NB4 (cell line): ENCODE measurements at regions not wholly inside any gene's neighbourhood (a gene's known extent, or its start where the extent isn't known, plus 50 kb on each side); places are given as distances from the start of the nearest gene placed in this dataset.
"Not testable (repeated sequence)": the region's sequence is repeated elsewhere in the genome, so short reads cannot be mapped to it uniquely, and the experiment has no call there.

Experiments used
- DNase-seq: peaks from one replicate; pipeline ENCODE4 v3.0.0; 2010; ENCODE audit warnings: low read depth
- H3K4me3 ChIP-seq: one replicate; pipeline ENCODE4 v1.5.1; 2011; ENCODE audit warnings: mild to moderate bottlenecking, low read depth, low read length, moderate library complexity
- MYC ChIP-seq: IDR thresholded peaks from 2 replicates; pipeline ENCODE4 v1.6.1; 2011; ENCODE audit warnings: low read depth, low read length
- POLR2A ChIP-seq: IDR thresholded peaks from 2 replicates; pipeline ENCODE4 v1.6.1; 2011; ENCODE audit warnings: mild to moderate bottlenecking; ENCODE audit not compliant: insufficient read length; ENCODE audit errors: extremely low read depth
- TF ChIP-seq, protein P1 (sequence below): IDR thresholded peaks from 2 replicates; pipeline ENCODE4 v1.6.1; 2011; ENCODE audit warnings: low read depth, low read length
- TF ChIP-seq, protein P2 (sequence below): IDR thresholded peaks from one replicate; pipeline ENCODE4 v1.5.1; 2012; ENCODE audit warnings: low read depth, low read length

DNA sequence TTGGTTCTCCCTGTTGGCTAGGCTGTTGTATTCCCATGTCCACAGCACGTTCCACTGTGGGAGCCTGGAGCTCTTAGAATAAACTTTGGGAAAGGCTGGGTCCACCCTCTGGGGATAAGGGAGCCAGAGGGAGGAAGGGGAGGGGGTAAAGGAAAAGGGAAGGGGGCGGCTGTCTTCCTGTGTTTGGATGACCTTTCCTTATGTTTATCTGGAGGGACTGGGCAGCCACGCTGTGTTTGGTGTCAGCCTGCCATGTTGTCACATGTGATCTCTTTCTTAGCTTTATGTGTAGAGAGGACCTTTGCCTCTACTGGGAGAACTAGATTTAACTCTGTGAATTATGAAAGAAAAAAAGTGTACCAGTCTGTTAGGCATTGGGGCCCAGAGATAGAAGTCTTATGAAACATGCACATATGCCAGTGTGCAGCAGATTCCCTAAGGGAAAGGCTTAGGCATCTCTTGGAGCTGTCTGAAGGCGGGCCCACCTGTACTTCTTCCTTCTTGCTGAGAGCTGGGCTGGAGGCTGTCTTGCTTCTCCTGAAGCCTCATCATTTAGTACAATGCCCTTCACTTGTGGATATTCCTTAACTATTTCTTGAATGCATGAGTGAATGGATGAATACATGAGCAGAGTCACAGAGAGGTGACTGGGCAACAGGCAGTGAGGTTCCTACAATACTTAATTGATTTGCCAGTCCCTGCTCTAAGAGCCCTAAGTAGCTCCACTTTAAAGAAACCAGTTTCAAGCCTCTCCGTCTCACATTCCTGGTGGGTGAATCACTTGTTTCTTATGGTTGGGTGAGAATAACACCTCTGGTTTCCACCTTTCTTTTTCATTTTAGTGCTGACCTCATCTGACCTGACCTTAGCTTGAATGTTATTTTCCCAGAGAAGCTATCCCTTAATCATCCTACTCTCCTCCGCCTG is 62.5 kb upstream of the ARHGAP29 start:
- no peak overlapping the region for H3K4me3 ChIP-seq
- TF ChIP-seq, protein P1, sequence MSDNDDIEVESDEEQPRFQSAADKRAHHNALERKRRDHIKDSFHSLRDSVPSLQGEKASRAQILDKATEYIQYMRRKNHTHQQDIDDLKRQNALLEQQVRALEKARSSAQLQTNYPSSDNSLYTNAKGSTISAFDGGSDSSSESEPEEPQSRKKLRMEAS, result no peak
- TF ChIP-seq, protein P2, sequence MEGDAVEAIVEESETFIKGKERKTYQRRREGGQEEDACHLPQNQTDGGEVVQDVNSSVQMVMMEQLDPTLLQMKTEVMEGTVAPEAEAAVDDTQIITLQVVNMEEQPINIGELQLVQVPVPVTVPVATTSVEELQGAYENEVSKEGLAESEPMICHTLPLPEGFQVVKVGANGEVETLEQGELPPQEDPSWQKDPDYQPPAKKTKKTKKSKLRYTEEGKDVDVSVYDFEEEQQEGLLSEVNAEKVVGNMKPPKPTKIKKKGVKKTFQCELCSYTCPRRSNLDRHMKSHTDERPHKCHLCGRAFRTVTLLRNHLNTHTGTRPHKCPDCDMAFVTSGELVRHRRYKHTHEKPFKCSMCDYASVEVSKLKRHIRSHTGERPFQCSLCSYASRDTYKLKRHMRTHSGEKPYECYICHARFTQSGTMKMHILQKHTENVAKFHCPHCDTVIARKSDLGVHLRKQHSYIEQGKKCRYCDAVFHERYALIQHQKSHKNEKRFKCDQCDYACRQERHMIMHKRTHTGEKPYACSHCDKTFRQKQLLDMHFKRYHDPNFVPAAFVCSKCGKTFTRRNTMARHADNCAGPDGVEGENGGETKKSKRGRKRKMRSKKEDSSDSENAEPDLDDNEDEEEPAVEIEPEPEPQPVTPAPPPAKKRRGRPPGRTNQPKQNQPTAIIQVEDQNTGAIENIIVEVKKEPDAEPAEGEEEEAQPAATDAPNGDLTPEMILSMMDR, result no peak
- TF ChIP-seq POLR2A (no peak), MYC (no peak)
- DNase-seq, result no peak

DNA sequence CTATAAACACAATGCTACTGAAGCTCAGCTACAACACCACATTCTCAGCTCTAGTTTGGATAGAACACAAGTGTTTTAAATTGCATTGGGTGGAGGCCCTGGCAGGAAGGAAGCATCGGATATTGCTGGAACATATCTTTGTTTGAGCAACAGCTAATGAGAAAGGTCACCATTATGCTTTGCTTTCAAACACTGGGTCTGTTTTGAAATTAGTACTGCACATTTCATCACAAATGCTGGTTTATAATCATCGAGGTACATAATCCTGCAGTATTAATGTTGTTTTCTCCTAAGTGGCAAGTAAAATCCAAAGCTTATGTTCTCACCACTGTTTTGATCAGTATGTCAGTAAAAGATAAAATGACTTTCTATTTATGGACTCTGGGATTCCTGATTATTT is 61.5 kb upstream of the ARHGAP29 start:
- TF ChIP-seq, protein P2, result no peak
- TF ChIP-seq POLR2A, result no peak
- no peak for TF ChIP-seq MYC
- TF ChIP-seq, protein P1, result no peak
- no peak for DNase-seq
- no peak overlapping the region for H3K4me3 ChIP-seq

DNA sequence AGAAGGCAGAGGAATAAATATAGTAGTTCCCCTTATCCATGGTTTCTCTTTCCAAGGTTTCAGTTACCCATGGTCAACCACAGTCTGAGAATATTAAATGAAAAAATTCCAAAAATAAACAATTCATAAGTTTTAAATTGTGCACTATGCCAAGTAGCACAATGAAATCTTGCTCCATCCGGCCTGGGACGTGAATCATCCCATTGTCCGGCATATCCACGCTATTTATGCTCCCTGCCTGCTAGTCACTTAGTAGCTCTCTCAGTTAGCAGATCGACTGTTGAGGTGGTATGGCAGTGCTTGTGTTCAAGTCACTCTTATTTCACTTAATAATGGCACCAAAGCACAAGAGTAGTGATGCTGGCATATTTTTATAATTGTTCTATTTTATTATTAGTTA is 58.6 kb upstream of the ARHGAP29 start:
- DNase-seq, result no peak
- TF ChIP-seq POLR2A, result no peak
- no peak for TF ChIP-seq MYC
- TF ChIP-seq, protein P2, result no peak
- TF ChIP-seq, protein P1, result no peak
- H3K4me3 ChIP-seq, result no peak overlapping the region

DNA sequence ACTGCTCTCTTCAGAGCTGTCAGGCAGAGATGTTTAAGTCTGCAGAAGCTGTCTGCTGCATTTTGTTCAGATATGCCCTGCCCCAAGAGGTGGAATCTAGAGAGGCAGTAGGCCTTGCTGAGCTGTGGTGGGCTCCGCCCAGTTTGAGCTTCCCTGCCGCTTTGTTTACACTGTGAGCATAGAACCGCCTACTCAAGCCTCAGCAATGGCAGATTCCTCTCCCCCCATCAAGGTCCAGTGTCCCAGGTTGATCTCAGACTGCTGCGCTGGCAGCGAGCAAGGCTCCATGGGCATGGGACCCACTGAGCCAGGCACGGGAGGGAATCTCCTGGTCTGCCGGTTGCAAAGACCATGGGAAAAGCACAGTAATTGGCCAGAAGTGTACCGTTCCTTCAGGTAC is 55.6 kb upstream of the ARHGAP29 start:
- not testable (repeated sequence) for DNase-seq, H3K4me3 ChIP-seq

DNA sequence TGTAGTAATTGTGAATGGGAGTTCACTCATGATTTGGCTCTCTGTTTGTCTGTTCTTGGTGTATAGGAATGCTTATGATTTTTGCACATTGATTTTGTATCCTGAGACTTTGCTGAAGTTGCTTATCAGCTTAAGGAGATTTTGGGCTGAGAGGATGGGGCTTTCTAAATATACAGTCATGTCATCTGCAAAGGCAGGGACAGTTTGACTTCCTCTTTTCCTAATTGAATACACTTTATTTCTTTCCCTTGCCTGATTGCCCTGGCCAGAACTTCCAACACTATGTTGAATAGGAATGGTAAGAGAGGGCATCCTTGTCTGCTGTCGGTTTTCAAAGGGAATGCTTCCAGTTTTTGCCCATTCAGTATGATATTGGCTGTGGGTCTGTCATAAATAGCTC is 51.9 kb upstream of the ARHGAP29 start:
- not testable (repeated sequence) for DNase-seq, H3K4me3 ChIP-seq
